ENCODE measurements at regions not wholly inside any gene's neighbourhood (a gene's known extent, or its start where the extent isn't known, plus 50 kb on each side); places are given as distances from the start of the nearest gene placed in this dataset.

- Histone ChIP-seq H3K36me3 (ENCODE audit: control insufficient read depth, insufficient read depth, low read length) (no peaks in the 10 kb centered on the region), H2BK15ac (ENCODE audit: low read depth, low read length) (no peak overlapping the region), H3K4me3 (ENCODE audit: insufficient read depth, low read depth, low read length) (no peak overlapping the region), H3K23ac (ENCODE audit: low read depth, low read length) (no peak overlapping the region), H3K27ac (ENCODE audit: insufficient read depth, low read length) (no peak overlapping the region), H2AK9ac (replicated peaks; ENCODE audit: low read depth, low read length, poor library complexity) (no peak overlapping the region), H3K79me1 (ENCODE audit: low read depth in 1 of 2, low read length in 2 of 2) (no peaks in the 10 kb centered on the region), H4K5ac (ENCODE audit: low read depth, low read length) (no peak overlapping the region), H3K4me1 (ENCODE audit: control insufficient read depth, insufficient read depth, low read length) (no peaks in the 10 kb centered on the region), H3K4ac (ENCODE audit: low read depth, low read length) (no peak overlapping the region), H3K4me2 (ENCODE audit: low read depth, low read length) (no peak overlapping the region), H4K20me1 (ENCODE audit: insufficient read depth, low read length) (no peaks in the 10 kb centered on the region), H3K9me1 (ENCODE audit: insufficient read depth, low read length) (no peaks in the 10 kb centered on the region), H4K91ac (ENCODE audit: insufficient read depth, low read depth, low read length) (no peak overlapping the region), H3K9me3 (ENCODE audit: control insufficient read depth, insufficient read depth, low read length) (no peaks in the 10 kb centered on the region), H2BK120ac (ENCODE audit: low read depth, low read length) (no peak overlapping the region), H3K9ac (ENCODE audit: low read depth, low read length) (no peak overlapping the region), H3K27me3 (ENCODE audit: control insufficient read depth, insufficient read depth, low read length) (0 out of 2 replicates have a peak, but pooled peaks cover 2% of the 10 kb centered on the region), H2BK5ac (ENCODE audit: low read depth, low read length, poor library complexity, severe bottlenecking) (no peak overlapping the region), H3K56ac (ENCODE audit: extremely low read depth, insufficient read depth, low read length) (no peak overlapping the region), H3K18ac (ENCODE audit: low read depth, low read length) (no peak overlapping the region), H2AFZ (replicated peaks; ENCODE audit: low read length, poor library complexity) (no peak overlapping the region), H4K8ac (ENCODE audit: low read depth in 2 of 2, low read length in 2 of 2) (no peak overlapping the region), H2AK5ac (ENCODE audit: low read depth, low read length) (no peak overlapping the region), H2BK20ac (ENCODE audit: low read depth, low read length) (no peak overlapping the region), H3K14ac (replicated peaks; ENCODE audit: low read depth, low read length) (no peak overlapping the region)
- no peak for DNase-seq
- in situ Hi-C loops (cut with MboI; ENCODE audit: low sequenced_read_pairs) (no loop called here), dilution Hi-C loops (cut with HindIII; ENCODE audit: low sequenced_read_pairs, unreplicated experiment) (no loop called here), intact Hi-C loops (cut with micrococcal nuclease) (no loop called here)
- ChIA-PET POLR2A (ENCODE audit: unreplicated experiment) (no interaction called here), CTCF (interaction anchor here (1.4 kb wide), 1 partner anchor 13 kb away, joined by 3 read pairs; no protein-coding TSS in a partner anchor)
- WGBS, 2 experiments (ENCODE audit: extremely low coverage in 2 of 2, insufficient read length in 1 of 2), result no CpG with 5 or more reads among the region's 1 CpG
- no TSS peak for BruUV-seq (replicated peaks)
- TF ChIP-seq MXI1 (IDR thresholded peaks at IDR 0.05; ENCODE audit: borderline replicate concordance, low read depth, low read length) (no peak), MAZ (IDR thresholded peaks at IDR 0.05; ENCODE audit: borderline replicate concordance, low read depth, low read length) (no peak), MAFK (IDR thresholded peaks at IDR 0.05; ENCODE audit: low read depth, low read length) (no peak), ELK1 (IDR thresholded peaks at IDR 0.05; ENCODE audit: borderline replicate concordance, low read depth, low read length) (no peak), NFE2L2 (IDR thresholded peaks at IDR 0.05; ENCODE audit: low read depth, low read length) (no peak), SMC3 (IDR thresholded peaks at IDR 0.05; ENCODE audit: low read depth, low read length) (no peak), USF2 (IDR thresholded peaks at IDR 0.05; ENCODE audit: low read depth, low read length) (no peak), CHD1 (IDR thresholded peaks at IDR 0.05; ENCODE audit: low read depth, low read length) (no peak), RFX5 (IDR thresholded peaks at IDR 0.05; ENCODE audit: low read depth, low read length) (no peak), BHLHE40 (IDR thresholded peaks at IDR 0.05; ENCODE audit: low read depth, low read length) (no peak), FOS (IDR thresholded peaks at IDR 0.05; ENCODE audit: low read depth, low read length) (no peak), RCOR1 (IDR thresholded peaks at IDR 0.05; ENCODE audit: insufficient replicate concordance, low read length) (no peak), RAD21 (IDR thresholded peaks at IDR 0.05; ENCODE audit: low read length) (no peak), POLR2A (IDR thresholded peaks at IDR 0.05; ENCODE audit: low read depth, low read length) (no peak), CTCF (conservative IDR thresholded peaks at IDR 0.05; ENCODE audit: low read depth, low read length) (no peak), CEBPB (IDR thresholded peaks at IDR 0.05; ENCODE audit: low read depth, low read length) (no peak)
- no peak for ATAC-seq (ENCODE audit: low read depth)
Observed at GRCh38 chr20:11729806-11730205, 187.9 kb upstream of the BTBD3 start.
